HCT116 (cell line): ENCODE measurements at regions not wholly inside any gene's neighbourhood (a gene's known extent, or its start where the extent isn't known, plus 50 kb on each side); places are given as distances from the start of the nearest gene placed in this dataset.

Experiments used
- ATAC-seq: fragments of 200-7000 bp; cut with Tn5 transposase; 2 replicates; pipeline ENCODE4 v1.9.1; 2020; ENCODE audit warnings: mild to moderate bottlenecking, moderate library complexity
- BruUV-seq: library from RNA; stranded (reverse); fragments of 400-500 nt; replicated peaks from 2 replicates; lab custom pipeline; 2021; lab: Mats Ljungman, UMichigan
- CTCF ChIA-PET: fragments of 300-600 bp; sonication (Branson Sonifier 250); formaldehyde crosslinking; loops from one replicate; lab custom pipeline; 2021; ENCODE audit warnings: antibody characterized with exemption; lab: Charles Lee
- POLR2A ChIA-PET: fragments of 300-600, 350-600 bp; sonication (Branson Sonifier 250); formaldehyde crosslinking; loops from one replicate; lab custom pipeline; 2021; ENCODE audit warnings: antibody characterized with exemption; lab: Charles Lee
- RAD21 ChIA-PET, 2 experiments: fragments of 300-600 bp; sonication (Branson Sonifier 250); formaldehyde crosslinking; loops; one replicate each; lab custom pipeline; 2023; ENCODE audit warnings: low total read pairs in 2 of 2; ENCODE audit not compliant: uncharacterized antibody in 2 of 2, unreplicated experiment in 2 of 2, low non-redundant PET in 1 of 2; lab: Charles Lee
- DNase-seq: peaks from one replicate; pipeline ENCODE4 v3.0.0-alpha.2; 2010; ENCODE audit warnings: low read depth, low spot score
- H2AFZ ChIP-seq: fragments of 200-600 bp; shearing (Covaris generic), sonication (generic); 2 replicates; pipeline ENCODE4 v1.6.1; 2017; ENCODE audit warnings: low read depth, mixed run types, mixed read lengths, antibody characterized with exemption, low read length; ENCODE audit not compliant: poor library complexity, severe bottlenecking
- H3K27ac ChIP-seq: 2 replicates; pipeline ENCODE4 v1.5.1; 2012; ENCODE audit warnings: low read depth, low read length
- H3K27me3 ChIP-seq: fragments of 200-600 bp; sonication (generic); 2 replicates; pipeline ENCODE4 v1.6.1; 2016; ENCODE audit warnings: mixed run types, low read length, mixed read lengths; ENCODE audit not compliant: insufficient read depth
- H3K36me3 ChIP-seq, 2 experiments: fragments of 200-500 bp in 1 of 2; fragments of 200-600 bp in 1 of 2; sonication (Bioruptor generic) in 1 of 2; sonication (generic) in 1 of 2; 2 replicates each; pipeline versions ENCODE4 v1.5.1 to v1.6.1; 2014 to 2016; ENCODE audit warnings: low read length in 2 of 2, inconsistent platforms in 1 of 2, mixed read lengths in 1 of 2, mixed run types in 1 of 2; ENCODE audit not compliant: insufficient read depth in 2 of 2, control insufficient read depth in 1 of 2
- H3K4me1 ChIP-seq, 2 experiments: fragments of 200-600 bp in 1 of 2; sonication (generic) in 1 of 2; 2 replicates each; pipeline versions ENCODE4 v1.5.1 to v1.6.1; 2012 to 2017; ENCODE audit warnings: low read length in 2 of 2, inconsistent platforms in 1 of 2, mild to moderate bottlenecking in 1 of 2, mixed read lengths in 1 of 2, mixed run types in 1 of 2, moderate library complexity in 1 of 2; ENCODE audit not compliant: insufficient read depth in 2 of 2, control insufficient read depth in 1 of 2
- H3K4me2 ChIP-seq: fragments of 200-600 bp; sonication (generic); 2 replicates; pipeline ENCODE4 v1.6.1; 2017; ENCODE audit warnings: mixed run types, low read length, mixed read lengths
- H3K4me3 ChIP-seq, 2 experiments: fragments of 200-600 bp in 1 of 2; sonication (generic) in 1 of 2; replicated peaks in 1 of 2; 2 replicates each; pipeline ENCODE4 v1.5.1; 2011 to 2016; ENCODE audit warnings: low read length in 2 of 2, control low read depth in 1 of 2, low read depth in 1 of 2, mild to moderate bottlenecking in 1 of 2, mixed read lengths in 1 of 2, mixed run types in 1 of 2
- H3K79me2 ChIP-seq: fragments of 200-600 bp; sonication (generic); 2 replicates; pipeline ENCODE4 v1.6.1; 2017; ENCODE audit warnings: mild to moderate bottlenecking, mixed run types, low read length, moderate library complexity, mixed read lengths; ENCODE audit not compliant: insufficient read depth
- H3K9ac ChIP-seq: fragments of 200-600 bp; sonication (generic); 2 replicates; pipeline ENCODE4 v1.6.1; 2016; ENCODE audit warnings: low read length, mixed read lengths
- H3K9me2 ChIP-seq: fragments of 200-600 bp; sonication (generic), shearing (Covaris generic); 2 replicates; pipeline ENCODE4 v1.6.1; 2017; ENCODE audit warnings: mixed run types, mild to moderate bottlenecking, moderate library complexity; ENCODE audit not compliant: insufficient read depth
- H3K9me3 ChIP-seq, 2 experiments: fragments of 200-500 bp in 1 of 2; fragments of 200-600 bp in 1 of 2; sonication (Bioruptor generic) in 1 of 2; sonication (generic) in 1 of 2; 2 replicates each; pipeline ENCODE4 v1.6.1; 2014 to 2017; ENCODE audit warnings: low read length in 2 of 2, mixed read lengths in 2 of 2, inconsistent platforms in 1 of 2, low read depth in 1 of 2, mild to moderate bottlenecking in 1 of 2, mixed run types in 1 of 2, moderate library complexity in 1 of 2; ENCODE audit not compliant: control insufficient read depth in 1 of 2, insufficient read depth in 1 of 2
- H4K20me1 ChIP-seq: fragments of 200-600 bp; sonication (generic), shearing (Covaris generic); 2 replicates; pipeline ENCODE4 v1.6.1; 2017; ENCODE audit warnings: mixed run types, mild to moderate bottlenecking, moderate library complexity; ENCODE audit not compliant: insufficient read depth
- CBX3 ChIP-seq: IDR thresholded peaks from 2 replicates; pipeline ENCODE4 v1.6.1; 2012; ENCODE audit warnings: low read depth
- EGR1 ChIP-seq: IDR thresholded peaks from 2 replicates; pipeline ENCODE4 v1.6.1; 2012; ENCODE audit warnings: low read depth
- ELF1 ChIP-seq: IDR thresholded peaks from 2 replicates; pipeline ENCODE4 v1.6.1; 2012; ENCODE audit warnings: low read depth, borderline replicate concordance
- FOSL1 ChIP-seq: IDR thresholded peaks from 2 replicates; pipeline ENCODE4 v1.6.1; 2012; ENCODE audit warnings: low read depth
- JUND ChIP-seq: IDR thresholded peaks from 2 replicates; pipeline ENCODE4 v1.6.1; 2012
- RAD21 ChIP-seq: IDR thresholded peaks from 2 replicates; pipeline ENCODE4 v1.6.1; 2012; ENCODE audit warnings: low read depth, mild to moderate bottlenecking
- SIN3A ChIP-seq: IDR thresholded peaks from 2 replicates; pipeline ENCODE4 v1.6.1; 2012; ENCODE audit warnings: low read depth
- SRF ChIP-seq: IDR thresholded peaks from 2 replicates; pipeline ENCODE4 v1.6.1; 2012; ENCODE audit warnings: low read depth
- TCF7L2 ChIP-seq: IDR thresholded peaks from 2 replicates; pipeline ENCODE4 v1.7.0; 2011; ENCODE audit warnings: borderline replicate concordance, inconsistent platforms; ENCODE audit not compliant: insufficient read depth, insufficient read length; ENCODE audit errors: extremely low read depth
- YY1 ChIP-seq: IDR thresholded peaks from 2 replicates; pipeline ENCODE4 v1.6.1; 2011; ENCODE audit warnings: low read length, low read depth, moderate library complexity, mild to moderate bottlenecking; ENCODE audit not compliant: insufficient replicate concordance; ENCODE audit errors: extremely low read depth
- ZBTB33 ChIP-seq: IDR thresholded peaks from 2 replicates; pipeline ENCODE4 v1.6.1; 2011; ENCODE audit warnings: mild to moderate bottlenecking, low read length, moderate library complexity; ENCODE audit not compliant: insufficient replicate concordance; ENCODE audit errors: extremely low read depth
- ZNF274 ChIP-seq: fragments of 200-500 bp; sonication (Bioruptor generic); IDR thresholded peaks from 2 replicates; pipeline ENCODE4 v1.6.1; 2014; ENCODE audit warnings: mild to moderate bottlenecking, low read depth, low read length, inconsistent platforms
- intact Hi-C: fragments of 100-400 bp; cut with micrococcal nuclease; formaldehyde crosslinking; loops from 2 replicates; pipeline ENCODE4 v1.10.0; 2022
- TF ChIP-seq, protein P1 (sequence below): IDR thresholded peaks from 2 replicates; pipeline ENCODE4 v1.6.1; 2012
- TF ChIP-seq, protein P2 (sequence below), 3 experiments: fragments of 200-600 bp in 1 of 3; sonication (generic) in 1 of 3; IDR thresholded peaks in 2 of 3; conservative IDR thresholded peaks in 1 of 3; 2 replicates each; pipeline ENCODE4 v1.5.1; 2012 to 2017; ENCODE audit warnings: low read depth in 2 of 3, low read length in 2 of 3, antibody characterized with exemption in 1 of 3, borderline replicate concordance in 1 of 3, control low read depth in 1 of 3, mild to moderate bottlenecking in 1 of 3, mixed read lengths in 1 of 3, mixed run types in 1 of 3, moderate library complexity in 1 of 3; ENCODE audit not compliant: insufficient read depth in 1 of 3

DNA sequence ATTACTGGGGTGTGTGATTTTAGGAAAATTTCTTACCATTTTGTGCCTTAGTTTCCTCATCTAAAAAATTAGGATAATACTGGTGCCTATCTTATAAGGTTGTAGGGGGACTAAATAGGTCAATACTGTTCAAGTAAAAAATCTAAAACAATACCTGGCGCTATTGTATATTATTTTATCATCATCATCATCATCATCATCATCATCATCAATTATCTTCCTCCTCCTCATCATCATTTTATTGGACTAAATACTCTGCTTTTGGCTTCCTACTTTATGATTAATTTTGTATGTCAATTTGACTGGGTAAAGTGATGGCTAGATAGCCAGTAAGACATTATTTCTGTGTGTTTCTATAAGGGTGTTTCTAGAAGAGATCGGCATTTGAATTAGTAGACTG lies 435.5 kb downstream of the DHX35 start:
- RAD21 ChIA-PET: no interaction called here
- CTCF ChIA-PET: no interaction called here
- H3K4me2 ChIP-seq: no peak overlapping the region

More for the DNA sequence above, 435.5 kb downstream of the DHX35 start:
- Histone ChIP-seq H3K9me3 (no peaks in the 10 kb centered on the region), H3K79me2 (no peaks in the 10 kb centered on the region), H3K9me2 (no peaks in the 10 kb centered on the region), H3K36me3 (no peaks in the 10 kb centered on the region), H3K27me3 (no peaks in the 10 kb centered on the region), H3K4me3 (no peak overlapping the region), H2AFZ (no peak overlapping the region), H3K27ac (no peak overlapping the region), H3K4me1 (no peaks in the 10 kb centered on the region), H3K9ac (no peak overlapping the region), H4K20me1 (no peaks in the 10 kb centered on the region)
- BruUV-seq: no TSS peak
- POLR2A ChIA-PET: no interaction called here
- no peak for ATAC-seq
- no peak for DNase-seq
- TF ChIP-seq ZBTB33 (no peak), ZNF274 (no peak), YY1 (no peak), SRF (no peak), SIN3A (no peak), FOSL1 (no peak), CBX3 (no peak), RAD21 (no peak), ELF1 (no peak), JUND (no peak), TCF7L2 (no peak), EGR1 (no peak)
- TF ChIP-seq, protein P1, sequence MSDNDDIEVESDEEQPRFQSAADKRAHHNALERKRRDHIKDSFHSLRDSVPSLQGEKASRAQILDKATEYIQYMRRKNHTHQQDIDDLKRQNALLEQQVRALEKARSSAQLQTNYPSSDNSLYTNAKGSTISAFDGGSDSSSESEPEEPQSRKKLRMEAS: no peak
- TF ChIP-seq, protein P2, sequence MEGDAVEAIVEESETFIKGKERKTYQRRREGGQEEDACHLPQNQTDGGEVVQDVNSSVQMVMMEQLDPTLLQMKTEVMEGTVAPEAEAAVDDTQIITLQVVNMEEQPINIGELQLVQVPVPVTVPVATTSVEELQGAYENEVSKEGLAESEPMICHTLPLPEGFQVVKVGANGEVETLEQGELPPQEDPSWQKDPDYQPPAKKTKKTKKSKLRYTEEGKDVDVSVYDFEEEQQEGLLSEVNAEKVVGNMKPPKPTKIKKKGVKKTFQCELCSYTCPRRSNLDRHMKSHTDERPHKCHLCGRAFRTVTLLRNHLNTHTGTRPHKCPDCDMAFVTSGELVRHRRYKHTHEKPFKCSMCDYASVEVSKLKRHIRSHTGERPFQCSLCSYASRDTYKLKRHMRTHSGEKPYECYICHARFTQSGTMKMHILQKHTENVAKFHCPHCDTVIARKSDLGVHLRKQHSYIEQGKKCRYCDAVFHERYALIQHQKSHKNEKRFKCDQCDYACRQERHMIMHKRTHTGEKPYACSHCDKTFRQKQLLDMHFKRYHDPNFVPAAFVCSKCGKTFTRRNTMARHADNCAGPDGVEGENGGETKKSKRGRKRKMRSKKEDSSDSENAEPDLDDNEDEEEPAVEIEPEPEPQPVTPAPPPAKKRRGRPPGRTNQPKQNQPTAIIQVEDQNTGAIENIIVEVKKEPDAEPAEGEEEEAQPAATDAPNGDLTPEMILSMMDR (IDR thresholded peaks at IDR 0.05 in 2 of 3, conservative IDR thresholded peaks at IDR 0.05 in 1 of 3; ENCODE audit: borderline replicate concordance in 1 of 3, insufficient read depth in 1 of 3, low read depth in 2 of 3, low read length in 2 of 3): no peak
- intact Hi-C loops: no loop called here
